Kidney (tissue), 13 donors: ENCODE measurements at regions not wholly inside any gene's neighbourhood (a gene's known extent, or its start where the extent isn't known, plus 50 kb on each side); places are given as distances from the start of the nearest gene placed in this dataset.

Experiments
- DNase-seq, 5 donors: peaks; one replicate each; pipeline ENCODE4 v3.0.0-alpha.2; 2013 to 2020
- FAIRE-seq: peaks from 2 replicates; lab custom pipeline; 2012; peaks lifted over from hg19 to GRCh38; lab: Jason Lieb, UNC
- H3K27ac ChIP-seq, 2 donors: one replicate each; pipeline ENCODE4 v1.7.0; 2013; ENCODE audit warnings: low read depth in 2 of 2, low read length in 2 of 2, inconsistent platforms in 1 of 2
- H3K27me3 ChIP-seq: one replicate; pipeline ENCODE4 v1.7.1; 2013; ENCODE audit warnings: low read length, inconsistent platforms; ENCODE audit not compliant: control insufficient read depth, insufficient read depth
- H3K36me3 ChIP-seq, 3 donors: one replicate each; pipeline versions ENCODE4 v1.7.0 to v1.7.1; 2013; ENCODE audit warnings: low read length in 3 of 3, control low read depth in 1 of 3, inconsistent platforms in 1 of 3; ENCODE audit not compliant: insufficient read depth in 3 of 3, control insufficient read depth in 2 of 3
- H3K4me1 ChIP-seq, 3 donors: one replicate each; pipeline versions ENCODE4 v1.7.0 to v1.7.1; 2013; ENCODE audit warnings: low read length in 3 of 3, inconsistent platforms in 1 of 3, low read depth in 1 of 3; ENCODE audit not compliant: control insufficient read depth in 2 of 3, insufficient read depth in 2 of 3
- H3K4me3 ChIP-seq, 3 donors: one replicate each; pipeline versions ENCODE4 v1.7.0 to v1.8.1; 2013; ENCODE audit warnings: low read length in 3 of 3, control low read depth in 1 of 3, inconsistent platforms in 1 of 3
- H3K9ac ChIP-seq, 3 donors: one replicate each; pipeline versions ENCODE4 v1.7.0 to v1.7.1; 2013; ENCODE audit warnings: low read length in 3 of 3, control low read depth in 1 of 3, inconsistent platforms in 1 of 3
- H3K9me3 ChIP-seq, 3 donors: one replicate each; pipeline versions ENCODE4 v1.7.0 to v1.7.1; 2013; ENCODE audit warnings: low read length in 3 of 3, control low read depth in 1 of 3, inconsistent platforms in 1 of 3; ENCODE audit not compliant: control insufficient read depth in 2 of 3, insufficient read depth in 1 of 3
- CTCF ChIP-seq: IDR thresholded peaks from 3 replicates; pipeline ENCODE4 v1.5.1; 2012; ENCODE audit warnings: mild to moderate bottlenecking, moderate library complexity, borderline replicate concordance; ENCODE audit not compliant: insufficient read depth; ENCODE audit errors: extremely low read depth
- intact Hi-C: fragments of 100-400 bp; cut with DNase I; formaldehyde crosslinking; loops from one replicate; pipeline ENCODE4 v1.11.1; 2022
- donor health status: control.
- donor health status: control.
- donor health status: control.
- donor health status: control.
- donor health status: control.
- donor health status: DM: yes; HTN: yes; CAD: no.
- donor health status: Normal renal cell carcinoma (clear cell type).

GRCh38 chr4:13196721-13197120, 287.4 kb downstream of the RAB28 start:
- Histone ChIP-seq H3K4me3 (no peak overlapping the region), H3K36me3 (no peaks in the 10 kb centered on the region), H3K27ac (no peak overlapping the region), H3K4me1 (no peaks in the 10 kb centered on the region), H3K9ac (no peak overlapping the region), H3K27me3 (no peaks in the 10 kb centered on the region), H3K9me3 (no peaks in the 10 kb centered on the region)
- FAIRE-seq (no peak), DNase-seq (no peak)
- TF ChIP-seq CTCF, result no peak
- intact Hi-C loops, result no loop called here

GRCh38 chr4:13193662-13194061, 290.5 kb downstream of the RAB28 start:
- H3K9ac ChIP-seq, result no peak overlapping the region
- no peaks in the 10 kb centered on the region for H3K4me1 ChIP-seq
- intact Hi-C loops, result no loop called here
- FAIRE-seq, result no peak
- no peak for DNase-seq
- TF ChIP-seq CTCF, result peak; percentile 13
- H3K36me3 ChIP-seq, result no peaks in the 10 kb centered on the region
- H3K27me3 ChIP-seq, result no peaks in the 10 kb centered on the region
- no peaks in the 10 kb centered on the region for H3K9me3 ChIP-seq
- H3K4me3 ChIP-seq, result no peak overlapping the region
- no peak overlapping the region for H3K27ac ChIP-seq

GRCh38 chr4:13190093-13190721, 293.9 kb downstream of the RAB28 start:
- intact Hi-C loops, result no loop called here
- Histone ChIP-seq H3K27me3 (no peaks in the 10 kb centered on the region), H3K27ac (no peak overlapping the region), H3K36me3 (no peaks in the 10 kb centered on the region), H3K9ac (no peak overlapping the region), H3K9me3 (no peaks in the 10 kb centered on the region), H3K4me1 (no peaks in the 10 kb centered on the region), H3K4me3 (no peak overlapping the region)
- DNase-seq, result no peak
- no peak for FAIRE-seq
- no peak for TF ChIP-seq CTCF

GRCh38 chr4:13184199-13184598, 299.9 kb downstream of the RAB28 start:
- no peak for FAIRE-seq
- H3K27ac ChIP-seq, result no peak overlapping the region
- no peak overlapping the region for H3K4me3 ChIP-seq
- TF ChIP-seq CTCF, result no peak
- no peak for DNase-seq
- H3K9me3 ChIP-seq, result peaks cover 0 to 10% (median 0%) of the 10 kb centered on the region in 3 donors
- no peaks in the 10 kb centered on the region for H3K27me3 ChIP-seq
- H3K36me3 ChIP-seq, result no peaks in the 10 kb centered on the region
- H3K4me1 ChIP-seq, result no peaks in the 10 kb centered on the region
- no peak overlapping the region for H3K9ac ChIP-seq
- intact Hi-C loops, result no loop called here
